IPS DF 4.7 (cell line): ENCODE measurements at regions not wholly inside any gene's neighbourhood (a gene's known extent, or its start where the extent isn't known, plus 50 kb on each side); places are given as distances from the start of the nearest gene placed in this dataset.

ENCODE experiments used
- DNase-seq: peaks from one replicate; pipeline ENCODE4 v3.0.0-alpha.2; 2013; ENCODE audit warnings: low spot score; ENCODE audit errors: extremely low read depth

- DNase-seq, result no peak
These were observed 53.5 kb upstream of the CHODL start for GRCh38 chr21:18191139-18191538.

GRCh38 chr21:18178509-18178908, 66.1 kb upstream of the CHODL start:
- DNase-seq, result no peak

GRCh38 chr21:18174370-18174769, 70.3 kb upstream of the CHODL start:
- DNase-seq, result no peak

- no peak for DNase-seq
These were observed 73.8 kb upstream of the CHODL start for GRCh38 chr21:18170829-18171228.

GRCh38 chr21:18170221-18170620, 74.4 kb upstream of the CHODL start:
- DNase-seq, result no peak

GRCh38 chr21:18168108-18168507, 76.5 kb upstream of the CHODL start:
- no peak for DNase-seq

- no peak for DNase-seq
These were observed 79.7 kb upstream of the CHODL start for GRCh38 chr21:18164933-18165332.

GRCh38 chr21:18164483-18164882, 80.2 kb upstream of the CHODL start:
- DNase-seq, result no peak

- DNase-seq, result no peak
These were observed 80.7 kb upstream of the CHODL start for GRCh38 chr21:18163956-18164355.

GRCh38 chr21:18161841-18162240, 82.8 kb upstream of the CHODL start:
- DNase-seq, result no peak

- no peak for DNase-seq
These were observed 87.2 kb upstream of the CHODL start for GRCh38 chr21:18157406-18157805.

- DNase-seq, result peak; percentile 46
These were observed 89.0 kb upstream of the CHODL start for GRCh38 chr21:18155508-18156193.

GRCh38 chr21:18153063-18153462, 91.6 kb upstream of the CHODL start:
- no peak for DNase-seq

GRCh38 chr21:18152371-18152770, 92.3 kb upstream of the CHODL start:
- no peak for DNase-seq

GRCh38 chr21:18151046-18151445, 93.6 kb upstream of the CHODL start:
- DNase-seq, result no peak

- no peak for DNase-seq
These were observed 96.2 kb upstream of the CHODL start for GRCh38 chr21:18148401-18148800.

GRCh38 chr21:18147678-18148077, 97.0 kb upstream of the CHODL start:
- no peak for DNase-seq

- DNase-seq, result no peak
These were observed 97.8 kb upstream of the CHODL start for GRCh38 chr21:18146820-18147219.

- DNase-seq, result no peak
These were observed 100.3 kb upstream of the CHODL start for GRCh38 chr21:18144339-18144738.

GRCh38 chr21:18142655-18143054, 102.0 kb upstream of the CHODL start:
- DNase-seq, result no peak

GRCh38 chr21:18138507-18138906, 106.1 kb upstream of the CHODL start:
- no peak for DNase-seq

GRCh38 chr21:18129526-18129925, 115.1 kb upstream of the CHODL start:
- DNase-seq, result no peak

- no peak for DNase-seq
These were observed 126.1 kb upstream of the CHODL start for GRCh38 chr21:18118566-18118965.

GRCh38 chr21:18117176-18117575, 127.5 kb upstream of the CHODL start:
- no peak for DNase-seq
